Breast epithelium (tissue), 3 donors: ENCODE measurements at regions not wholly inside any gene's neighbourhood (a gene's known extent, or its start where the extent isn't known, plus 50 kb on each side); places are given as distances from the start of the nearest gene placed in this dataset.

Source experiments
- POLR2A ChIP-seq: fragments of 450-650 bp; IDR thresholded peaks from one replicate; pipeline ENCODE4 v1.6.1; 2016; ENCODE audit warnings: antibody characterized with exemption, mild to moderate bottlenecking, moderate library complexity
- POLR2AphosphoS5 ChIP-seq, 3 donors: sonication (generic); formaldehyde crosslinking; IDR thresholded peaks; one replicate each; pipeline ENCODE4 v1.6.1; 2017; ENCODE audit warnings: antibody characterized with exemption in 3 of 3
- TF ChIP-seq, protein P1 (sequence below), 3 donors: fragments of 450-650 bp; IDR thresholded peaks; one replicate each; pipeline ENCODE4 v1.5.1; 2016 to 2017; ENCODE audit warnings: antibody characterized with exemption in 3 of 3, mild to moderate bottlenecking in 3 of 3, moderate library complexity in 3 of 3

DNA sequence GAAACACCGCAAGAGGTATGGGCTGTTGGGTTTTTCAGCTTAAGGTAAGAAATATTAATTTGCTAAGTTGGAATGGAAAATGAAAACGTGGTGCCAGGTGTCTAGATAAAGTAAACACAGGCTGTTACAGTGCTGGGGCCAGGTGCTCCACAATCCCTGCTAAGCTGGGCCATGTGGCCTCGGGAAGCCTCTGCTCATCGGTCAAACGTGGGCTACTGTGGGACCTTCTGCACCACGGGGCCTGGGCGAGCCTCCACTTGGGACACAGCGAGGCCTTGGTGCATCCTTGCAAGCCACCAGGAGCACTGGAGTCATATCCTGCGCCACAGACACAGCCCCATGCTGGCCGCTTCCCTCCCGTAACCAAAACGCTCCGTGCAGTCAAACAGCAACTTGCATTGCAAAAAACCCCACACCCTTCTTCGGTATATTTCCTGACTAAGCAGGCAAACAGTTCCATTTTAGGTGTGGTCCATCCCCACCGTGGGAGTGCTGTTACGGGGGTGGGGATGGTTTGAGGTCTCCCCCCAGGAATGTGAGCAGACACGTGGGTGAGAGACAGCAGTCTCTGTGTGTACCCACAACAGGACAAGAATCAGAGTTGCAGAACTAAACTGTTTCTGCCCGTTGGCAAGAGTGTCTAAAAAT is 96.3 kb upstream of the SOX1 start:
- TF ChIP-seq POLR2A (no peak), POLR2AphosphoS5 (IDR thresholded peaks at IDR 0.05) (no peak)
- TF ChIP-seq, protein P1, sequence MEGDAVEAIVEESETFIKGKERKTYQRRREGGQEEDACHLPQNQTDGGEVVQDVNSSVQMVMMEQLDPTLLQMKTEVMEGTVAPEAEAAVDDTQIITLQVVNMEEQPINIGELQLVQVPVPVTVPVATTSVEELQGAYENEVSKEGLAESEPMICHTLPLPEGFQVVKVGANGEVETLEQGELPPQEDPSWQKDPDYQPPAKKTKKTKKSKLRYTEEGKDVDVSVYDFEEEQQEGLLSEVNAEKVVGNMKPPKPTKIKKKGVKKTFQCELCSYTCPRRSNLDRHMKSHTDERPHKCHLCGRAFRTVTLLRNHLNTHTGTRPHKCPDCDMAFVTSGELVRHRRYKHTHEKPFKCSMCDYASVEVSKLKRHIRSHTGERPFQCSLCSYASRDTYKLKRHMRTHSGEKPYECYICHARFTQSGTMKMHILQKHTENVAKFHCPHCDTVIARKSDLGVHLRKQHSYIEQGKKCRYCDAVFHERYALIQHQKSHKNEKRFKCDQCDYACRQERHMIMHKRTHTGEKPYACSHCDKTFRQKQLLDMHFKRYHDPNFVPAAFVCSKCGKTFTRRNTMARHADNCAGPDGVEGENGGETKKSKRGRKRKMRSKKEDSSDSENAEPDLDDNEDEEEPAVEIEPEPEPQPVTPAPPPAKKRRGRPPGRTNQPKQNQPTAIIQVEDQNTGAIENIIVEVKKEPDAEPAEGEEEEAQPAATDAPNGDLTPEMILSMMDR (IDR thresholded peaks at IDR 0.05) = no peak
